RWPE2 (cell line): ENCODE measurements at regions not wholly inside any gene's neighbourhood (a gene's known extent, or its start where the extent isn't known, plus 50 kb on each side); places are given as distances from the start of the nearest gene placed in this dataset.

Experiments used
- ATAC-seq: fragments of 200-7000 bp; cut with Tn5 transposase; 3 replicates; pipeline ENCODE4 v1.9.1; 2021; ENCODE audit warnings: low read depth
- DNase-seq: peaks from one replicate; pipeline ENCODE4 v3.0.0-alpha.2; 2020; ENCODE audit warnings: low spot score
- H3K27ac ChIP-seq: fragments of 450-650 bp; 2 replicates; pipeline ENCODE4 v1.5.1; 2017; ENCODE audit warnings: mild to moderate bottlenecking; ENCODE audit not compliant: poor library complexity, severe bottlenecking
- H3K27me3 ChIP-seq: fragments of 250-450 bp; sonication (Bioruptor Pico); 2 replicates; pipeline ENCODE4 v1.5.1; 2021; ENCODE audit warnings: mild to moderate bottlenecking, moderate library complexity; ENCODE audit not compliant: insufficient read depth, poor library complexity, severe bottlenecking
- H3K36me3 ChIP-seq: fragments of 250-450 bp; sonication (Bioruptor Pico); 2 replicates; pipeline ENCODE4 v1.5.1; 2020; ENCODE audit warnings: low read depth, mild to moderate bottlenecking, moderate library complexity
- H3K4me1 ChIP-seq: fragments of 250-450 bp; sonication (Bioruptor Pico); 2 replicates; pipeline ENCODE4 v1.5.1; 2021; ENCODE audit warnings: mild to moderate bottlenecking, moderate library complexity; ENCODE audit not compliant: insufficient read depth, poor library complexity, severe bottlenecking
- H3K4me3 ChIP-seq: fragments of 250-450 bp; sonication (Bioruptor Pico); 2 replicates; pipeline ENCODE4 v1.5.1; 2021; ENCODE audit warnings: mild to moderate bottlenecking, moderate library complexity; ENCODE audit not compliant: severe bottlenecking
- H3K9me3 ChIP-seq: fragments of 250-450 bp; sonication (Bioruptor Pico); 2 replicates; pipeline ENCODE4 v1.5.1; 2021; ENCODE audit warnings: mild to moderate bottlenecking, moderate library complexity; ENCODE audit not compliant: severe bottlenecking
- CTCF ChIP-seq: fragments of 450-650 bp; IDR thresholded peaks from one replicate; pipeline ENCODE4 v1.5.1; 2017; ENCODE audit warnings: mild to moderate bottlenecking, moderate library complexity; ENCODE audit not compliant: poor library complexity, severe bottlenecking

GRCh38 chr6:48764286-48765044, 653.5 kb upstream of the PTCHD4 start:
- DNase-seq (no peak), ATAC-seq (no peak)
- H3K36me3 ChIP-seq = no peaks in the 10 kb centered on the region
- H3K9me3 ChIP-seq = no peaks in the 10 kb centered on the region
- no peak overlapping the region for H3K27ac ChIP-seq
- TF ChIP-seq CTCF = no peak
- H3K4me1 ChIP-seq = peaks cover 25% of the 10 kb centered on the region
- no peak overlapping the region for H3K4me3 ChIP-seq
- no peaks in the 10 kb centered on the region for H3K27me3 ChIP-seq

GRCh38 chr6:48757661-48758060, 646.7 kb upstream of the PTCHD4 start:
- no peak overlapping the region for H3K4me3 ChIP-seq
- H3K9me3 ChIP-seq = peaks cover 2% of the 10 kb centered on the region
- TF ChIP-seq CTCF = no peak
- no peaks in the 10 kb centered on the region for H3K27me3 ChIP-seq
- DNase-seq (no peak), ATAC-seq (peak; percentile 72)
- no peaks in the 10 kb centered on the region for H3K36me3 ChIP-seq
- peaks cover 3% of the 10 kb centered on the region for H3K4me1 ChIP-seq
- no peak overlapping the region for H3K27ac ChIP-seq

- Histone ChIP-seq H3K36me3 (no peaks in the 10 kb centered on the region), H3K27ac (no peak overlapping the region), H3K27me3 (no peaks in the 10 kb centered on the region), H3K4me1 (peaks cover 3% of the 10 kb centered on the region), H3K9me3 (peaks cover 2% of the 10 kb centered on the region), H3K4me3 (no peak overlapping the region)
- DNase-seq (no peak), ATAC-seq (no peak)
- no peak for TF ChIP-seq CTCF
These were observed 644.3 kb upstream of the PTCHD4 start for GRCh38 chr6:48755315-48755714.

GRCh38 chr6:48754641-48755040, 643.6 kb upstream of the PTCHD4 start:
- H3K9me3 ChIP-seq = peaks cover 2% of the 10 kb centered on the region
- no peaks in the 10 kb centered on the region for H3K27me3 ChIP-seq
- no peak for DNase-seq
- H3K27ac ChIP-seq = no peak overlapping the region
- H3K4me1 ChIP-seq = peaks cover 3% of the 10 kb centered on the region
- no peaks in the 10 kb centered on the region for H3K36me3 ChIP-seq
- ATAC-seq = no peak
- TF ChIP-seq CTCF = no peak
- no peak overlapping the region for H3K4me3 ChIP-seq

GRCh38 chr6:48750861-48751260, 639.9 kb upstream of the PTCHD4 start:
- H3K9me3 ChIP-seq = no peaks in the 10 kb centered on the region
- TF ChIP-seq CTCF = no peak
- no peak overlapping the region for H3K27ac ChIP-seq
- H3K4me1 ChIP-seq = peaks cover 5% of the 10 kb centered on the region
- ATAC-seq (no peak), DNase-seq (no peak)
- H3K4me3 ChIP-seq = no peak overlapping the region
- H3K27me3 ChIP-seq = no peaks in the 10 kb centered on the region
- H3K36me3 ChIP-seq = no peaks in the 10 kb centered on the region
